Endothelial cell (in vitro differentiated cells): ENCODE measurements at regions not wholly inside any gene's neighbourhood (a gene's known extent, or its start where the extent isn't known, plus 50 kb on each side); places are given as distances from the start of the nearest gene placed in this dataset.

Experiments
- DNase-seq: peaks from one replicate; pipeline ENCODE4 v3.0.0; 2021; ENCODE audit warnings: low spot score
- H3K27ac Mint-ChIP-seq: one replicate; pipeline ENCODE4 v1.8.0; 2021; ENCODE audit warnings: mixed read lengths, inconsistent platforms; ENCODE audit not compliant: unreplicated experiment
- H3K27me3 Mint-ChIP-seq: one replicate; pipeline ENCODE4 v1.8.0; 2021; ENCODE audit warnings: mild to moderate bottlenecking, moderate library complexity, mixed read lengths, inconsistent platforms; ENCODE audit not compliant: unreplicated experiment
- H3K36me3 Mint-ChIP-seq: one replicate; pipeline ENCODE4 v1.8.0; 2021; ENCODE audit warnings: mild to moderate bottlenecking, low read depth, mixed read lengths, inconsistent platforms; ENCODE audit not compliant: unreplicated experiment
- H3K4me1 Mint-ChIP-seq: one replicate; pipeline ENCODE4 v1.8.0; 2021; ENCODE audit warnings: mild to moderate bottlenecking, mixed read lengths, inconsistent platforms; ENCODE audit not compliant: unreplicated experiment
- H3K4me3 Mint-ChIP-seq: one replicate; pipeline ENCODE4 v1.8.0; 2021; ENCODE audit warnings: mild to moderate bottlenecking, mixed read lengths, inconsistent platforms; ENCODE audit not compliant: unreplicated experiment
- H3K9me3 Mint-ChIP-seq: one replicate; pipeline ENCODE4 v1.8.0; 2021; ENCODE audit warnings: mixed read lengths, inconsistent platforms; ENCODE audit not compliant: unreplicated experiment
- TF ChIP-seq, protein P1 (sequence below): fragments of 200-600 bp; sonication (generic); IDR thresholded peaks from one replicate; pipeline ENCODE4 v1.5.0; 2021; ENCODE audit warnings: antibody characterized with exemption; ENCODE audit not compliant: unreplicated experiment

GRCh38 chr5:51644976-51645375 is 261.7 kb downstream of the ISL1 start:
- Mint-ChIP-seq H3K9me3 (no peaks in the 10 kb centered on the region), H3K4me3 (no peak overlapping the region), H3K27ac (no peak overlapping the region), H3K36me3 (no peaks in the 10 kb centered on the region), H3K4me1 (no peaks in the 10 kb centered on the region), H3K27me3 (no peaks in the 10 kb centered on the region)
- TF ChIP-seq, protein P1, sequence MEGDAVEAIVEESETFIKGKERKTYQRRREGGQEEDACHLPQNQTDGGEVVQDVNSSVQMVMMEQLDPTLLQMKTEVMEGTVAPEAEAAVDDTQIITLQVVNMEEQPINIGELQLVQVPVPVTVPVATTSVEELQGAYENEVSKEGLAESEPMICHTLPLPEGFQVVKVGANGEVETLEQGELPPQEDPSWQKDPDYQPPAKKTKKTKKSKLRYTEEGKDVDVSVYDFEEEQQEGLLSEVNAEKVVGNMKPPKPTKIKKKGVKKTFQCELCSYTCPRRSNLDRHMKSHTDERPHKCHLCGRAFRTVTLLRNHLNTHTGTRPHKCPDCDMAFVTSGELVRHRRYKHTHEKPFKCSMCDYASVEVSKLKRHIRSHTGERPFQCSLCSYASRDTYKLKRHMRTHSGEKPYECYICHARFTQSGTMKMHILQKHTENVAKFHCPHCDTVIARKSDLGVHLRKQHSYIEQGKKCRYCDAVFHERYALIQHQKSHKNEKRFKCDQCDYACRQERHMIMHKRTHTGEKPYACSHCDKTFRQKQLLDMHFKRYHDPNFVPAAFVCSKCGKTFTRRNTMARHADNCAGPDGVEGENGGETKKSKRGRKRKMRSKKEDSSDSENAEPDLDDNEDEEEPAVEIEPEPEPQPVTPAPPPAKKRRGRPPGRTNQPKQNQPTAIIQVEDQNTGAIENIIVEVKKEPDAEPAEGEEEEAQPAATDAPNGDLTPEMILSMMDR = no peak
- DNase-seq = no peak

- H3K4me1 Mint-ChIP-seq = no peaks in the 10 kb centered on the region
- H3K36me3 Mint-ChIP-seq = no peaks in the 10 kb centered on the region
- no peak overlapping the region for H3K27ac Mint-ChIP-seq
- H3K4me3 Mint-ChIP-seq = no peak overlapping the region
- DNase-seq = no peak
- no peaks in the 10 kb centered on the region for H3K9me3 Mint-ChIP-seq
- TF ChIP-seq, protein P1 = no peak
- H3K27me3 Mint-ChIP-seq = no peaks in the 10 kb centered on the region
Measured at GRCh38 chr5:51646482-51646881, 263.2 kb downstream of the ISL1 start.

- TF ChIP-seq, protein P1 = no peak
- H3K4me3 Mint-ChIP-seq = no peak overlapping the region
- no peaks in the 10 kb centered on the region for H3K9me3 Mint-ChIP-seq
- H3K36me3 Mint-ChIP-seq = no peaks in the 10 kb centered on the region
- DNase-seq = no peak
- no peak overlapping the region for H3K27ac Mint-ChIP-seq
- no peaks in the 10 kb centered on the region for H3K27me3 Mint-ChIP-seq
- no peaks in the 10 kb centered on the region for H3K4me1 Mint-ChIP-seq
Measured at GRCh38 chr5:51650824-51651223, 267.6 kb downstream of the ISL1 start.

- Mint-ChIP-seq H3K27ac (no peak overlapping the region), H3K9me3 (no peaks in the 10 kb centered on the region), H3K36me3 (no peaks in the 10 kb centered on the region), H3K27me3 (no peaks in the 10 kb centered on the region), H3K4me3 (no peak overlapping the region), H3K4me1 (no peaks in the 10 kb centered on the region)
- TF ChIP-seq, protein P1 = no peak
- no peak for DNase-seq
Measured at GRCh38 chr5:51651476-51651875, 268.2 kb downstream of the ISL1 start.

DNA sequence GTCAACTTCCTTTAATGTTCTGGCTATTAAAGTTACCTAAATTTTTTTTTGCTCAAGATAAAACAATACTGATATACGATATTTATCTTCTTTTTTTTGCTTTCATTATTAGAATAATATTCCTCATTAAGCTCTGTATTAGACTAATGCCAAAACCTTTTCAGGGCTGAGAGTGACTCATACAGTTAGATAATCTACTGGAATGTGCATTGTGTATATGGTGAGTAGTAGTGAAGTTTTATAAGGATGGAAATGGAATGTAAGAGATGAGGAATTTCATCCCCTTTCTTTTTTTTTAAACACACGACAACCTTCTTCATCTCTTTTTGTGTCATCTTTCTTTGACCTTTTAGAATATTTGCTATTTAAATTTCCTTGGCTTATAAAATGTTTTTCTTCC is 268.6 kb downstream of the ISL1 start:
- Mint-ChIP-seq H3K27ac (no peak overlapping the region), H3K36me3 (no peaks in the 10 kb centered on the region), H3K4me1 (no peaks in the 10 kb centered on the region), H3K9me3 (no peaks in the 10 kb centered on the region), H3K27me3 (no peaks in the 10 kb centered on the region), H3K4me3 (no peak overlapping the region)
- TF ChIP-seq, protein P1 = no peak
- no peak for DNase-seq
